Stimulated activated CD4-positive, alpha-beta T cell treated with anti-CD3 and anti-CD28 coated beads, Interleukin-4, amount 100 ng/mL, for 24 hours (primary cell): ENCODE measurements at regions not wholly inside any gene's neighbourhood (a gene's known extent, or its start where the extent isn't known, plus 50 kb on each side); places are given as distances from the start of the nearest gene placed in this dataset.

Experiments used
- DNase-seq: peaks from one replicate; pipeline ENCODE4 v3.0.0-alpha.2; 2020

DNA sequence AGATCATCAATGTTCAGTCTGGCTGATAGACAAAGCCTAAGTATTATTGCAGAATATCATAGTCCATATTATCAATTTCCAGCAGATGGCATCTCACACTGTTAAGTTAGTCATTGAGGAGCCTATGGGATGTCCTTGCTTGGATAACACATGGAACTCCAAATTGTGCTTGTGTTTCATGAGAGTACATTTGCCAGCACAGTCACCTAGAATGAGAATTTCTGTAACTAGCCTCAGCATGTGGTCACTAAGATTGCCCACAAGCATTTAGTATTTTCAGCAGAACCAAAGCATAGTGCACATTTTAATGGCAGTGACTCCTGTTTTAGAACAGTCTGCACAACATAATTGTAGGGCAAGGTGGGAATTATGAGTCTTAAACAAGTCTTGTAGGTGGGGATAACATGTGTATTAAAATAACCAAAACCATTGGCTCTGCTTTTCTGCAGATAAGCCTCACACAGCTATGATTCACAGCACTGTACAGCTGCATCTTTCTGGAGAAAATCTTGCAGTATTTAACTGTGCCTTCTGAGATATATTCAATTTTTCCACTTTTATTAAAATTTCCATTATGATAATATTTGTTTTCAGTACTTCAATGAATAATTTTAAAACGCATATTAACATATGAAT is 882.8 kb upstream of the SOX9 start:
- no peak for DNase-seq

DNA sequence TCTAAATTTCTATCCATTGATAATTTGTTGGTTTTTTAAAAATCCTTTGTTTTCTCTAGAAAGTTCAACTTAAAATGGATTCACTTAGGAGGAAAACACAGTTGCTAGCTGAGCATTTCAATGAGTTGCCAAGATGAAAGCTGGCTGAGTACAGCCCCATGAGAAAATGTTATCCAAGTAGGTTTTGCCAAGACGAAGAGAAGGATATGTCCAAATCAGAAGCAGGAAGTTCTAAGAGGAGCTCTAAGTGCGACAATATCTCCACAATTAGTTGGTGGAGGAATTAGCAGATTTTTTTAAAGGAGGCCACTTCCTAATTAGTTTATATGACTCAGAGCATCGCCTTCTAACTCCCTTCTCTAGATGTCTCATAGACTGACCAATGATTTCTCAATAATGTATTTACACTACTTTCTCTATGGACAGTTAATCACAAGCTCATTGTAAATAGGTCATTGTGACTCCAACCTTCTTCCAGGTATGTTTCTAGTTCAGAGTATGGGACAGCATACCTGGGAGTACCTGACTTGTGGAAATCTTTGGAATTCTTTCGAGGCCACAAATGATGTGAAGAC is 873.3 kb upstream of the SOX9 start:
- no peak for DNase-seq

DNA sequence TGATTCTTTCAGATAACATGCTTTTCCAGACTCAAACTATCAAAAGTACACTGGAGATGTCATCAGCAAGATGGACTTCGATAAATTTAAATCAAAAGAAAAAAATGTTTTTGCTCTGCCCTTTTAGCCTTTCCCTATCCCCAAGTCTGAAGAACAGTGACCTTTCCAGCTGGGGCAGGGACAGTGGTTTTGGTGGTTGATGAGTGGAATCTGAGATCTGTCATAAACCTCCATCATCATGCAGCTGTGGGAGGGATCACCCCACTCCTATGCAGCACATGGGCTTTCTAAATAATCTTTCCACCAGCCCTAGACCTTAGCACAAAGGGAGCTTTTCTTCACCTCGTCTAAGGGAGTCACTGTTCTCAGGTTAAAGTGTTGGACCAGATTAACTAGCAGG is 869.5 kb upstream of the SOX9 start:
- no peak for DNase-seq

DNA sequence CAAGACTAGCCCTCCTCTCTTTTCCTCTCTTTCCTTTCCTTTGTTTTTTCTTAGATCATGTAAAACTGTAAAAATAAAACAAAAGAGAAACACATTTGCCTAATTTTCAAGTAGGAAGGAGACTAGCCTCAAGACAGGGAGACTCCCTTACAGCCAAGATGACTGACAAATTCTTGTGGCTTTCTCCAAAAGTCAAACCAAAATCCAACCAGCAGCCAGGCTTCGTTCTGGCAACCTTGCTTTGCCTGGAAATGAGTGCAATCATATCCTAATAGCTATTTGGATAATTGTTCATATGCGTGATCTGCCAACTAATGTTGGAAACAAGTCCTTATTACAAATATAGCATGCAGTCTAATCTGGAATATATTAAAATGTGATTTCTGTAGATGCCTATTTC is 868.9 kb upstream of the SOX9 start:
- DNase-seq: no peak

DNA sequence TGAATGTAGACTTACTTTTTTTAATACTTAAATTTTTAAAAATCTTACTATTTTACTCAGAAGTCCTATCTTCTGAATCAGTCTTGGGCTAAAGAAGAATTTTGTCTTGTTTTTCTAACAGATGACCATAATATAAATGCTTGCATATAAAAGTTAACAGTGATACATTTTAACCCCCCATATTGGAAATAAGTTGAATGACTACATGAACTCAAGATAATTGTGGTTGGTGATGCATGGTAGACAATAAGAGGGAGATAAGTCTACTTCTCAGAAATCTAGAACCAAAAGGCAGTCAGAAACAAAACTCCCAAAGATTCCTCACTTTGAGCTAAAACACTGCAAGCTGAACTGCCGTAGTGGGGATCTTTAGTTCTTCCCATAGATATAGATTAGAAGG is 868.4 kb upstream of the SOX9 start:
- no peak for DNase-seq

DNA sequence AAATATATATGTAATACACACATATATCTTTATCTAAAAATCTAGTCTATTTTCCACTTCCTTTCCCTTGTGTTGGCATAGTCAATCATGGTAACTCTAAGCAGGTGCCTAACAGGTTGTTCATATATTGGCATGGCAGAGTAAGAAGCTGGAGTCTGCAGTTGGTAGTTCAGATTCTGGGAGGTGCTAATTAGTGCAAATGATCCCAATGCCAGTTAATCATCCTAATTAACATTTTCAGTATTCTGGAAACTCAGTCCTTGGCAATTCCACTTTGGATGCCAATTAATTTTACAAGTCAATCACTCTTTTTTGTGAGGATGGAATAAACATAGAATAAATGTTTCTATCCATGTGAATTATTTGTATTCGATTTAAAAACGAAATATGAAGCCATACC is 863.7 kb upstream of the SOX9 start:
- no peak for DNase-seq

DNA sequence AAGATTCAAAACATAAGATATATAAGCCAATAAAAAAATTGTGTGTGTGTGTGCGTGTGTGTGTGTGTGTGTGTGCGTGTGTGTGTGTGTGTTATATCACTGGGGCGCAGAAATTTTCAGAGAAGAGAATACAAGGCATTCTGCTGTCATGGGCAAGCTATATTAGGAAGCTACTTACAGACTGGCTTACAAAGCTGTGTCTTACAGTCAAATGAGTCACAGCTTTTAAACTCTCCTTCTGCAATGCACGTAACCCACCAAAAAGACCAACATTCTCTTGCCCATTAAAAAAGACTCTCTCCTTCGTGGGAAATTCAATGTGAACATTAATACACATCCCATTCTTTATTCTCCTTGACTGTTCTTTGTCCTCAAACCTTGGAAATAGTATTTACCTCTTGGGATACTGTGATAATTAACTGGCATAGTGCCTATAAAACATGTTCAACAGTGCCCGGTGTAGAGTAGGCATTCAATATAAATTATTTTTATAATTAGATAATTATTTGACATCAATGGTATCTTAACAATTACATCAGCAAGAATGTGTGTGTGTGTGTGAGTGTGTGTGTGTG is 860.4 kb upstream of the SOX9 start:
- no peak for DNase-seq

DNA sequence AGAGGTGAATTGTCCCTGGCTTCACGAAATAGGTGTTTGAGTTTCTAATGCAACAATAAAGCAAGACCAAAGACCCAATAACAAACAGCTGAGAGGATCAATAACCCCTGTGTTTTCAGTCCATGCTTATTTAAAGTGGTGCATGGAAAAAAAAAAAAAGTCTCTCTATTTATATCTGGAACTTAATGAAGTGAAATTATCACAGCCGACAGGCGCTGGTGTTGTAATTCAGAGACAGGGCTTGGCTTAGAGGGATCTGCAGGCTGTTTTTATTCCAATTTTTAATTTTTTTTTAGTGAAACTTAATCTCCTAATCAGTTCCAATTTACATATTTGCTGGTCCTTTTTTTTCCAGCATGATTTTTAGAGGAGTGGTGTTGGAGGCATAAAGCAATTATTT is 858.2 kb upstream of the SOX9 start:
- DNase-seq: no peak

DNA sequence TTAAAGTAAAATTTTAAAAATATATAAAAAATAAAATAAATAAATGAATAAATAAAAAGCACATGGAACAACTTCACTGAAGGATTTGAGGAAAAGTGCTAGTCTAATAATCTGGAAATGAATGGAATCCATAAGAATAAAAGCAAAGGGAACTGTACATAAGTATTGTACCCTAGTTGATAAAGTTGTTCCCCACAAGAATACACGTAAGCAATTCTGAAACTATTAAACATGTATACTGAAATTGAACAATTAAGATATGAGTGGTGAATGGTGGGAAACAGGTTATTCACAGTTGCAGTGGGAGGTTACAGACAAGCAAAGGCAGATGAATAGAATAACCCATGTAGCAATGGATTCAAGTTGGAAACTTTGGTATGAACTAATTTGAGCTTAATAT is 853.2 kb upstream of the SOX9 start:
- no peak for DNase-seq

DNA sequence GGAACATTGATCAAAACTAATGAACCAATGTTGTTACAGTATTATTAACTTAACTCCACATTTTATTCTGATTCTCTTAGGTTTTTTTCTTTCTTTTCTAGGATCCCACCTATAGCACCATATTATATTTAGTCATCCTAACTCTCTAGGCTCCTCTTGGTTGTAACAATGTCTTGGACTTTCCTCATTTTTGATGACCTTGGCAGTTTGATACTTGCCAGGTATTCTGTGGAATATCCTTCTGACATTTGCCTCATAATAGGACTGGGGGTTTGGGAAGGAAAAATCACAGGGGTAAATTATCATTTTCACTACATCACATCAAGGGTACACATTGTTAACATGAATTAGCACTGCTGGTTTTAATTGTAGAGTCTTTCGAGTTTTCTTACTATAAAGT is 851.6 kb upstream of the SOX9 start:
- no peak for DNase-seq

DNA sequence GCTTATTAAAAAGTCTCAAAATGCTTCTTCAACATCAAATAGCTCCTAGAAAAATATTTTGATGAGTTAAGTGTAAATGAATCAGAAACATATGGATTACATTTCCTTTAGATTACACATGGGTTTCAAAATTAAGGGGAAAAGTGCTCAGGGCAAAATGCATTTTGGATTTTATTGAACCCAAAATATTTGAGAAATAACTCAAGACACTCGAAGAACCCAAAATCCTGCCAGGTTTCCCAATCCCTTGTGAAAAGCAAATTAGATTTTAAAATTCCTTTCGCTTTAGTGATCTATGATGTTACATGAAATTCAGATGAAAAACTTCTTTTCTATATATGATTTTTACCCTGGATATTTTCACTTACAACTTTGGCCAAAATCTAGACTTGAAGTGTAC is 847.4 kb upstream of the SOX9 start:
- DNase-seq: no peak

DNA sequence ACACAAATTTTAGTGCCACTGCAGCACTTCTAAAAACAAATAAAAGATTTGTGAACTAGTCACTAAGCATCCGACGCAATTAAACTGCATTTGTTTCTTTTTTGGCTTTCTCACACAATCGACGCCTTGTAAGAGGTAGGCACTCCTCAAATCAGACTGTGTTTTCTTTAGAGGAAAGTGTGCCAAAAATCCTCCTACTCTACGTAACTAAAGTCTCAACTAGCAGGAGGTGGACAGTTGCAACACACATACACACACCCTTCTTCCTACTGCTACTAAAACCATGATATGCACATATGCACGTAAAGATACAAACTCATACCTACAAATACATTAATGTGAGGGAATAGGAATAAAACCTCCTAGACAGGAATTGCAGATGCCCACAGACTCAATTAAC is 844.7 kb upstream of the SOX9 start:
- DNase-seq: no peak

DNA sequence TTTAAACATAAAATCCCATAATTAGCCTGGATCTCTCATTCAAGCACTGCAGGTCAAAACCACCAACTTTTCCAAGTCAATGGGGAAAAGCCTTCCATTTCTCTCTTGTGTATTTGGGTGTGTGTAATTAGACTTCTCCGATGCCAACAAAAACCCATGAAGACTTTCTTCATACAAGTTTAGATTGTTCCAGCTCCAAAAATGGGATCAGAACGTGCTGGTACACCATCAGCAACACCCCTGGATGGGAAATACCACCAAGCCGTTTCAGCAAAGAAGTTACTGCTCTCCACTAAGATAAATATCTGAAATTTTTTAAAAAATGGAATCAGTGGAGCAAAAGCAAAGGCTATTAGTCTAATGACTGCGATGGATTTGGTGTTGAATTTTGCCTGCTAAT is 837.3 kb upstream of the SOX9 start:
- DNase-seq: no peak

DNA sequence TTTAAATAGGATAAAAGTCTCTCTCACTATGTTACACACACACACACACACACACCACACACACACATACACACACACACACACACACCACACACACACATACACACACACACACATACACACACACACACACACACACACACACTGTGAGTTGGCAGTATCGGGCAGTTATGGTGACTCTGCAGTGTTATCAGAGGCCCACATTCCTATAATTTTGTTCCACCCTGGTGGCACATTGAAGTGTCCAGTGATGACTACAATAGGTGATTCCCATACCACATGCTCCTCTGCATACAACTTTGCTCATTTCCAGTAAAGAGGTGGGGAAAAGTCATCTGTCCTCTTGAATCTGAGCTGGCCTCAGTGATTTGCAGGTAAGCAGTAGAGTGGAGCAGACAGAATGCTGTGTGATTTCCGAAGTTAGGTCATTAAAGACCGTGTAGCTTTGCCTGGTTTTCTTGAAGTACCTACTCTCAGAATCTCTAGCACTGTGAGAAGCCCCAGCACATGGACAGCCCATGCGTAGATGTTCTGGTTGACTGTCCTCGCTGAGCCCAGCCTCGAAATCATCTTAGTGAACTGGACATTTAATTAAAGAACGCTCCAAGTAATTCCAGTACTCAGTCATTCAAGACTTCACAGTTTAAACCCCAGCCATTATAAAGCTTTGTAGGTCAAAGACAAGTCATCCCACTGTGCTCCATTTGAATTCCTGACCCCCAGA is 836.6 kb upstream of the SOX9 start:
- no peak for DNase-seq

DNA sequence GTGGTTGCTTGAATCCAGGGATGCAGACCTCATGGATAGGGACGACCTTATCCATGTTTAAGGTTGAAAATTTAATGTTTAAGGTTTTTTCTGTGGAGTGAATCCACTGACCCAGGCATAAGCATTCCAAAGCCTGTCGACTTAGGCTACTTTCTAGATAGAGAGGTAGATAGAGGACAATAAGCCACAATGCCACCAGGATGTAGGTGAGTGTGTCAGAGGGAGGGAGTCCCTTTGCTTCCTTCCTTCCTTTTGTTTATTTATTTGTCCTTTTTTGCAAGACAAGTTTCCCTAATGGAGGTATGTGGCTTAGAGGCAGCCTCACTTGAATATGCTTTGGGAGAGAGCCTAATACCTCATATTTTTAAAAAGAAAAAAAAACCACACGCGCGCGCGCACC is 834.2 kb upstream of the SOX9 start:
- no peak for DNase-seq

DNA sequence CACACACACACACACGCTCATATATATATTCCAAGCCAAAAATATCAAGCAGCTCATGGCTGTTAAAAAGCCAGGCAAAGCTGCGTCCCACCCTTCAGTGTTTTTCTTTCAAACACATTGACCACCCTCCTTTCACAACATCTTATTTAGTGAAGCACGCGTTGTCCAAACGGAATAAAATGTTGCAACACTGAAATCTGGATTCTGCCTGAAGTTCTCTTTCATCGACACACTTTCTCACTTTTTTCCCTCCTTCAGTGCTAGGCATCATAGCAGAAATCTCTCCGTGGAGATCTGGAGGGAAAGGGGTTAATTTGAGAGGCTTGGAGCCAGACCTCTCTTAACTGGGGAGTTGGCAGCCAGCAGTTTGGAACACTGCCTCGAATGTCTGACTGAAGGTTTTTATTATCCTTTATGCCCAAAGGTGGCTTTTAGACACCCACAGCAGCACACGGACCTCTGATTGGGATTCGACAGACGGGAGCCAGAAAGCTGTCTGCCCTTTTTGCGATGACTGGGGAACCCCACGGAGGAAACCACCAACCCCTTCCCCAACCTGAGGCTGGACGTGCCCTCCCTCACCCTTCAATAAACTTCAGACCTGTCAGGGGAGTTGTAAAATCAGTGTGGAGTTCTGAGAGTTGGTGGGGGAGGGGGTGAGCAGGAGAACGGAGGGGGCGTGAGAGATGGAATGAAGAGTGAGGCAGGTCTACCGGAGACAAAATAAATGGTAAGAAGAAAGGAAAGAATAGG is 833.6 kb upstream of the SOX9 start:
- DNase-seq: no peak

DNA sequence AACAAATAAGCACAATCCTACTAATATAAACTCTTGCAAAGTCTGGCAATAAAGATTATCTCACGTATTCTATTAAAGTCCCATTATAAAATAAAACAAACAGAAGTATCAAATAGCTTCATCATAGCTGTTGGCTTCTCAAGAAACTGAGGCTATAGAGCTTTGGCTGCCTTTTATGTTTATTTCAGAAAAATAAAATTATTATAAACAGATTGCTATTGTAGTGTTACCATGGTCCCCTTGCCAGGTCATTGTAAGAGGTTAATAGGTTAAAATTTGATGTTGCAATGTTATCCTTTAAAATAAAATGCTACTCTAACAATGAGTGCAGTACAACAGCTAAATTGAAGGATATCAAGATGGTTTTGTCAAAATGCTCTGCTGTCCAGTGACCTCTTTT is 828.8 kb upstream of the SOX9 start:
- DNase-seq: no peak

DNA sequence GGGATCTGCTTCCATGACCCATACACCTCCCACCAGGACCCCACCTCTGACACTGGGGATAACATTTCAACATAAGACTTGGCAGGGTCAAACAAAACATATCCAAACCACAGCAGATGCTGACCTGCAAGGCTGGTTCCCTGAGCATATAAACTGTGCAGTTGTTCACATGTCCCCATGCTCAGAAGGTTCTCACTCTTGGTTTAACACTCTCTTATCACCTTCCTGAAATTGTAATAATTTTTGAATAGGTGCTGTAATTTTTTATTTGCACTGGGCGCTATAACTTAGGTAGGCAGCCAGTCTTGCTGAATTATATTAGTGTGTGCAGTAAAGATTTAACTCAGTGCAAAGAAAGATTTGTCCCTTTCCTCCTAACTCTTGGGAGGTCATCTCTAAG is 824.8 kb upstream of the SOX9 start:
- DNase-seq: no peak

DNA sequence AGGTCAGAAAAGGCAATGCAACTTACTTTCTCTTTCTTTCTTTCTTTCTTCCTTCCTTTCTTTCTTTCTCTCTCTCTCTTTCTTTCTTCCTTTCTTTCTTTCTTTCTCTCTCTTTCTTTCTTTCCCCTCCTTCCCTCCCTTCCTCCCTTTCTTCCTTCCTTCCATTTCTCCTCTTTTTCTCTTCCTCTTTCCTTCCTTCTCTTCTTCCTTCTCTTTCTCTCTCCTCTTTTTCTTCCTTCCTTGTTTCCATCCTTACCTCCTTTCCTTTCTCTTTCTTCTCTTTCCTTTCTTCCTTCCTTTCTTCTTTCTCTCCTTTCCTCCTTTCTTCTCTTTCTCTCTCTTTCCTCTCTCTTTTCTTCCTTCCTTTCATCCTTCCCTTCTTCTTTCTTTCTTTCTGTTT is 819.8 kb upstream of the SOX9 start:
- DNase-seq: no peak

DNA sequence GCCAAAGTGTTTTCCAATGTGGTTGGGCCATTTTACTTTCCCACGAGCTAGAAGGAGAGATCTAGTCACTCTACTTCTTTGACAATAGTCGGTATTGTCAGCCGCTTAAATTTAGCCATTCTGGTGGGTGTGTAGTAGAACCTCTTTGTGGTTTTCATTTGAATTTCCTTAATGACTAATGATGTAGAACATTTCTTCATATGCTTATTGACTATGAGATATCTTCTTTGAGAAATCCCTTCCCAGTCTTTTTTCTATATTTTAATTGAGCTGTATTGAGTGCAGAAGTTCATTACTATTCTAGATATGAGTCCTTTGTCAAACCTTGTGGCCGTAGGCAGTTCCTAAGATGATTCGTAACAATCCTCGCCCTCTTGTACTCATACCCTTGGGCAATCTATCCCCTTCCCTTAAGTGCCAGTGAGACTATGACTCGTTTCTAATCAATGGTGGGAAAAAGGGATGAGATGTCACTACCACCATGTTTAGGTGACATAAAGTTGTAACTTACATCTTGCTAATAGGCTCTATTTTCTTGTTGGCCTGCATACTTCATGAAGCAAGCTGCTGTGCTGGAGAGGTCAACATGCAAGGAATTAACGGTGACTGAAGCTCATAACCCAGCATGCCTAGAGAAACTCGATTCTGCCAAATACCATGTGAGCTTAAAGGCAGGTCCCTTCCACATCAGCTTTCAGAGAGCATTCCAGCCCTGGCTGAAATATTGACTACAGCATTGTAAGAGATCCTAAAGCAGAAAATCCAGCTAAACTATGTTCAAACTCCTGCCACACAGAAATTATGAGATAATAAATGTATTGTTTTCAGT is 817.9 kb upstream of the SOX9 start:
- no peak for DNase-seq

DNA sequence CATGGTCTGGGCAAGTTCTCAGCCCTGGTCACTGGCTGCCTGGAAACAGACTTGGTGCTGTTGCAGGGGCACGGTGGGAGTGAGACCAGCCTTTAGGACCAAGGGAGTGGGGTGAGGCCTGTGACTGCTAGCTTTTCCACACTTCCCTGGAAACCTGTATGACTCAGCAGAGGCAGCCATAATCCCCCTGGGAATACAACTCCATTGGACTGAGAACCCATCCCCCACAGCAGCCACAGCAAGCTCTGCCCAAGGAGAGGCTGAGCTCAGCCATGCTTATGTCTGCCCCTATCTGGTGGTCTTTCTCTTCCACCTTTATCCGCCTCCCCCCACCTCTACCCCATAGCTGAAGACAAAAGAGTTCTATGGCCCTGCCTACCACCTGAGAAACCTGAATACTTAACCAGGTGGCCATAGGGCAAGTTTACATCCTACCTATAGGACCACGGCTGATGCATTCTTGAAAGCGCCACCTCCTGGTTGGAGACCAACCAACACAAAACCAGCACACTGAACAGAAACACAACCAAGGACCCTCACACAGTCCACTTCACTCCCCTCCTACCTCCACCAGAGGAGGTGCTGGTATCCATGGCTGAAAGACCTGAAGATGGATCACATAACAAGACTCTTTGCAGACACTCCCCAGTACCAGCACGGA is 816.2 kb upstream of the SOX9 start:
- DNase-seq: no peak

DNA sequence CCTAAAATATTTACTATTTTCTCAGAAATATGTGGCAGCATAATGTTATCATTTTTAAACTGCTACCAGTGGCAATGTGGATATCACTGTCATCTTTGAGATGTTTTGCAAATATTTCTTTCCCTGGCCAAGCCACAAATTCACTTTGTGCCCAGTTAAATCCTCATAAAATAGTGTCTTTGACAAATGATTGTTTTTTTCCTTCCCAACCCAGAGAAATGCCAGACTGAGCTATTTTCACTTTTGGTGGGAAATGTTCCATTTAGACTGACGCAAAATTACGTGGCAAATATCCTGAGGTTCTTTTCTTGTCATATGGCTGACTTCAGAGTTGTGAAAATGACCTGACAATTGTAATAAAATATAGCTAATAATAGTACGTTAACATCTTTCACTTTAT is 807.0 kb upstream of the SOX9 start:
- DNase-seq: no peak
